ENCODE measurements at regions not wholly inside any gene's neighbourhood (a gene's known extent, or its start where the extent isn't known, plus 50 kb on each side); places are given as distances from the start of the nearest gene placed in this dataset.

GRCh38 chr11:110951037-110951949, 239.1 kb upstream of the ARHGAP20 start:
- Mint-ChIP-seq H3K27ac (ENCODE audit: unreplicated experiment) (no peak overlapping the region), H3K9me3 (ENCODE audit: low read depth, unreplicated experiment) (peaks cover 3% of the 10 kb centered on the region), H3K36me3 (ENCODE audit: insufficient read depth, unreplicated experiment) (no peaks in the 10 kb centered on the region), H3K27me3 (ENCODE audit: unreplicated experiment) (peaks cover 10% of the 10 kb centered on the region), H3K4me1 (ENCODE audit: low read depth, unreplicated experiment) (no peaks in the 10 kb centered on the region), H3K4me3 (ENCODE audit: low read depth, unreplicated experiment) (no peak overlapping the region)
- no TSS peak for BruUV-seq (replicated peaks)
- DNase-seq = no peak
- CTCF ChIA-PET = no interaction called here
- TF ChIP-seq CTCF (IDR thresholded peaks at IDR 0.05; ENCODE audit: unreplicated experiment) = no peak
- intact Hi-C loops (cut with micrococcal nuclease; ENCODE audit: unreplicated experiment) = no loop called here

GRCh38 chr11:110948112-110948511, 235.9 kb upstream of the ARHGAP20 start:
- H3K9me3 Mint-ChIP-seq (ENCODE audit: low read depth, unreplicated experiment) = peaks cover 3% of the 10 kb centered on the region
- intact Hi-C loops (cut with micrococcal nuclease; ENCODE audit: unreplicated experiment) = no loop called here
- H3K27ac Mint-ChIP-seq (ENCODE audit: unreplicated experiment) = no peak overlapping the region
- H3K36me3 Mint-ChIP-seq (ENCODE audit: insufficient read depth, unreplicated experiment) = no peaks in the 10 kb centered on the region
- H3K4me1 Mint-ChIP-seq (ENCODE audit: low read depth, unreplicated experiment) = no peaks in the 10 kb centered on the region
- no peak for DNase-seq
- no peak for TF ChIP-seq CTCF (IDR thresholded peaks at IDR 0.05; ENCODE audit: unreplicated experiment)
- CTCF ChIA-PET = no interaction called here
- H3K27me3 Mint-ChIP-seq (ENCODE audit: unreplicated experiment) = peaks cover 10% of the 10 kb centered on the region
- no TSS peak for BruUV-seq (replicated peaks)
- no peak overlapping the region for H3K4me3 Mint-ChIP-seq (ENCODE audit: low read depth, unreplicated experiment)

DNA sequence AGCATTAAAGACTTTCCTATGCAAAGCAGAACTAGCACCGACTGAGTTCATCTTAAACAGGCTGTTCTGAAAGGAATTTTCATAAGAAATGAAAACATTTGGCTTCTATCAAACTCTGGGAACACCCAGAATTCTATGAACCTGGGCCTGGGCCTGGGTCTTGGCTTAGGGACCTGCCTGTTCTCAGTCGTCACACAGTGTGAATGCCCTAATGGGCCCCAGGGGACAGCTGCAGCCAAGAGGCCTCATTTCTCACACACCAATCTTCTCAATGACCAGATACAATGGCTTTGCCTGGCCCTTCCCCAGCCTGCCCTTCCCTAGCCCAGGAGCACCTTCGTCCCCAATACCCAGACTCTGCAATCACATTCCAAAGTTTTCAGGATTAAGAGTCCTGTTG, 234.9 kb upstream of the ARHGAP20 start:
- Mint-ChIP-seq H3K27ac (ENCODE audit: unreplicated experiment) (no peak overlapping the region), H3K4me1 (ENCODE audit: low read depth, unreplicated experiment) (no peaks in the 10 kb centered on the region), H3K36me3 (ENCODE audit: insufficient read depth, unreplicated experiment) (no peaks in the 10 kb centered on the region), H3K9me3 (ENCODE audit: low read depth, unreplicated experiment) (peaks cover 3% of the 10 kb centered on the region), H3K4me3 (ENCODE audit: low read depth, unreplicated experiment) (no peak overlapping the region), H3K27me3 (ENCODE audit: unreplicated experiment) (peaks cover 10% of the 10 kb centered on the region)
- no TSS peak for BruUV-seq (replicated peaks)
- no peak for DNase-seq
- intact Hi-C loops (cut with micrococcal nuclease; ENCODE audit: unreplicated experiment) = no loop called here
- CTCF ChIA-PET = no interaction called here
- TF ChIP-seq CTCF (IDR thresholded peaks at IDR 0.05; ENCODE audit: unreplicated experiment) = no peak

DNA sequence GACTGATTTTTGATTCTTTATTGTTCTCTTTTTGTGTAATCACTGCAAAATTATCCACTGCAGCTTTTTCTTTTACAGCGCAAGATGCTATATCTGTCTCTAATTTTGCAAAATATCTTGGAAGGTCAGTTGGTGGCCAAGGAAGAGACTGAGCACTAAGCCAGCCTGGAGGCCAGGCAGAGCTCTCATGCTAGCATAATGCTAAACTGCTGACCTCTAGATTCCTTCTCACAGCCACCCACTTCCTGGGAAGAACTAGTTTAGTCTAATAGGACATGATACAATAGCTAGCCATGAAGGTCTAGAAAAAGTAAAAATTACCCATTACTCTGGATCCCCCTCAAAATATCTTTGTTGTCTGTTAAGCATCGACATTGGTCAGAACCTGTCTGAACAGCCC, 227.2 kb upstream of the ARHGAP20 start:
- H3K9me3 Mint-ChIP-seq (ENCODE audit: low read depth, unreplicated experiment) = no peaks in the 10 kb centered on the region
- TF ChIP-seq CTCF (IDR thresholded peaks at IDR 0.05; ENCODE audit: unreplicated experiment) = no peak
- H3K4me3 Mint-ChIP-seq (ENCODE audit: low read depth, unreplicated experiment) = no peak overlapping the region
- intact Hi-C loops (cut with micrococcal nuclease; ENCODE audit: unreplicated experiment) = no loop called here
- no peaks in the 10 kb centered on the region for H3K27me3 Mint-ChIP-seq (ENCODE audit: unreplicated experiment)
- H3K27ac Mint-ChIP-seq (ENCODE audit: unreplicated experiment) = no peak overlapping the region
- BruUV-seq (replicated peaks) = no TSS peak
- no peaks in the 10 kb centered on the region for H3K36me3 Mint-ChIP-seq (ENCODE audit: insufficient read depth, unreplicated experiment)
- CTCF ChIA-PET = interaction anchor here (0.6 kb wide), 1 partner anchor 37 kb away, joined by 3 read pairs; no protein-coding TSS in a partner anchor
- DNase-seq = no peak
- no peaks in the 10 kb centered on the region for H3K4me1 Mint-ChIP-seq (ENCODE audit: low read depth, unreplicated experiment)

Data from Calu3 (cell line).